ENCODE measurements at regions not wholly inside any gene's neighbourhood (a gene's known extent, or its start where the extent isn't known, plus 50 kb on each side); places are given as distances from the start of the nearest gene placed in this dataset.

GRCh38 chr15:29994284-29994683, 88.5 kb upstream of the GOLGA8J start (continued):
- no peak for TF ChIP-seq POU5F1 (IDR thresholded peaks at IDR 0.05; ENCODE audit: low read depth, low read length)
- no peak for TF ChIP-seq CREB1 (IDR thresholded peaks at IDR 0.05)
- TF ChIP-seq EGR1 (IDR thresholded peaks at IDR 0.05; ENCODE audit: borderline replicate concordance, low read depth, low read length): no peak
- no peak for TF ChIP-seq ATF2 (IDR thresholded peaks at IDR 0.05; ENCODE audit: low read length)
- no peak for TF ChIP-seq SP2 (IDR thresholded peaks at IDR 0.05; ENCODE audit: low read length)
- no peak for TF ChIP-seq BCL11A (IDR thresholded peaks at IDR 0.05; ENCODE audit: low read depth in 2 of 2, low read length in 2 of 2)
